Left lobe of liver (tissue), 2 donors: ENCODE measurements at regions not wholly inside any gene's neighbourhood (a gene's known extent, or its start where the extent isn't known, plus 50 kb on each side); places are given as distances from the start of the nearest gene placed in this dataset.
"Not testable (repeated sequence)": the region's sequence is repeated elsewhere in the genome, so short reads cannot be mapped to it uniquely, and the experiment has no call there.

Experiments used
- ATAC-seq: fragments of 200-7000 bp; cut with Tn5 transposase; one replicate; pipeline ENCODE4 v1.9.1; 2020; ENCODE audit warnings: mild to moderate bottlenecking, moderate library complexity
- DNase-seq: peaks from one replicate; pipeline ENCODE4 v3.0.0-alpha.2; 2020; ENCODE audit warnings: low spot score
- donor health status: DM: no; HTN: no; CAD: no; lungs with moderate emphysema.
- donor health status: DM: no; HTN: yes; CAD: no.

GRCh38 chr14:97068293-97068692 is 271.1 kb downstream of the VRK1 start:
- not testable (repeated sequence) for ATAC-seq, DNase-seq

- DNase-seq = no peak
Measured at GRCh38 chr14:97070259-97070658, 273.1 kb downstream of the VRK1 start.

DNA sequence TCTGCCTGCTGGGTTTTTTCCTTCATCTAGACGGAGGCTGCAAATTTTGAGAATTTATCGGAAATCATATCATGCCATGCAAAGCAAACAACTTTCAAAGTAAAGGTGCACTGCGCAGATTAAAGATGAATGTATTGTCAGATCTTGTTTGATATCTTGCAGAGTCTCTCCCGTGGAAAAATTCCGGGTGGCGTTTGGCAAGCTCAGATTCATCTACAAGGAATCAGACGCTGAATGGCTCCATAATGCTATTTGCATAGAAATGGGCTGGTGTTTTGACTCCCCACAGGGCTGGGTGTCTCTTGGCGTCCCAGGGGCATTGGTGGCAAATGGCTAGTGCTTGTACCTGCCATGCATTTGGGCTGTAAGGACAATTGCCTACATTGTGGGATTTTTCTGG is 274.0 kb downstream of the VRK1 start:
- DNase-seq (no peak), ATAC-seq (no peak)

More at GRCh38 chr14:97070259-97070658, 273.1 kb downstream of the VRK1 start:
- no peak for ATAC-seq

DNA sequence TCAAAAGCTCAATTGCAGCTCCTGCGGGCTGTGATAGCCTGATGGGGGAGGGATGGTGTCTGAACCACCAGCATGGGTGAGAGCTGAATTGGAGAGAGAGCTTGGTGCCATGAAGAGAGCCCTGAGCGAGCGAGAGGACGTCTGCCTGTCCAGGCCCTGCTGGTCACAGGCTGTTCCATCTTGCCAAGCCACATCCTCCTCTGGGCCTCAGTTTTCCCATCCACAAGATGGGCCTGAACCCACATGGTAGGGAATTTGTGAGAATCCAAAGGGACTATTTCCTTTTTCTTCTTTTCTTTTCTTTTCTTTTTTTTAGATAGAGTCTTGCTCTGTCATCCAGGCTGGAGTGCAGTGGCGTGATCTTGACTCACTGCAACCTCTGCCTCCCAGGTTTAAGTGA is 276.4 kb downstream of the VRK1 start:
- DNase-seq (no peak), ATAC-seq (no peak)

GRCh38 chr14:97074456-97074855 is 277.3 kb downstream of the VRK1 start:
- no peak for ATAC-seq
- no peak for DNase-seq

DNA sequence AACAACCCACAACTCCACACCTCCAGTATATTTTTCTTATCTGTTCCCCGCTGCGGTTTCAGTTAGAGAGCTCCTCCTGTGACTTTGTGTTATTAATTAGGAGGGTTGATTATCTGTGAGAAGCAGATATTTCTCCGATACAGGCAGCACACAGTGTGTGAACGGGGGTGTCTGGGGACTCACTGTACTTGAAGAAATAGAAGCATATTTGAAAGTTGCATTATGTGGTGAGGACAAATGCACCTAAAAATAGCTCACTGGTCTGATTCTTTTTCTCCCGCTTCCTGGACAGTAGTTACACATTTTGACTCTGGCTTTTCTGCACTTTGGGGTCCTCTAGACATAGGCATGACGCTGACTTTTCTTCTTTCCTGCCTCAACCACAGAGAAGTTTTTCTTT is 277.7 kb downstream of the VRK1 start:
- DNase-seq (no peak), ATAC-seq (no peak)

DNA sequence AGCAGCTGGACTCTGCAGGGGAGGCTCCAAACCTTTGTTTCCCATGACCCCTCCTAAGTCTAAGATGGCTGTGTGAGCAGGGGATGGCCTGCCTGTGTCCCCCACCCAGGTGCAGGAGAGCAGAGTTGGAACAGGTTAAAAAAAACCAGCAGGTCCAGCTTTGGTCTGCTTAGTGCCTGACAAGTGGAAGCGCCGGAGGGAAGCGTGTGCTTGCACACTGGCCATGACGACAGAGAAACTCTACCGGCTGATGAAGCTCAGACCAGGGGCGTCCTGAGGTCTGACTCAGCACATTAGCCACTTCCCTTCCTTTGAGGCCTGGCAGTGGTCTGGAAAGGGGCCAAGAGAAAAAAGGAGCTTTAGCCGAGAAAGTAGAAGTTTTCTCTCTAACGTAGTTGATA is 280.1 kb downstream of the VRK1 start:
- DNase-seq (no peak), ATAC-seq (peak; percentile 38)

DNA sequence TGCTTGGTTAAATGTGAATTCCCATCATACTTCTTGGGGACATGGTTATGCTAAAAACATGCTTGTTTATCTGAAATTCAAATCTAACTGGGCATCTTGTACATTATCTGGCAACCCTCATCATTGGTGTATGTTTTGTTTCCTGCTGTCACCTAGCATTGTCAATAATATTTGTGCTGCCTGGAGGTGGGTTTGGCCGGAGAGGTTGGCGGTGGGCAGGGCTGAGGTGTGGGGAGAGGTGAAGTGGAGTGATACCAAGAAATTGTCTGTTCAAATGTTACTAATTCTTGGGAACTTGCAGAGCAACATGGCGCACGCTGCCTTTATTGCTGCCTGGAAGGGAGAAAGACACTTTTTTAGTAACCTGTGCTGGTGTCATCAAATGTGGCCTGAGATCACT is 280.5 kb downstream of the VRK1 start:
- DNase-seq = no peak
- ATAC-seq = no peak

- no peak for ATAC-seq
- DNase-seq = no peak
Measured at GRCh38 chr14:97080991-97081390, 283.8 kb downstream of the VRK1 start.

- DNase-seq (no peak), ATAC-seq (no peak)
Measured at GRCh38 chr14:97095269-97095668, 298.1 kb downstream of the VRK1 start.

- ATAC-seq (no peak), DNase-seq (no peak)
Measured at GRCh38 chr14:97097296-97097695, 300.1 kb downstream of the VRK1 start.

DNA sequence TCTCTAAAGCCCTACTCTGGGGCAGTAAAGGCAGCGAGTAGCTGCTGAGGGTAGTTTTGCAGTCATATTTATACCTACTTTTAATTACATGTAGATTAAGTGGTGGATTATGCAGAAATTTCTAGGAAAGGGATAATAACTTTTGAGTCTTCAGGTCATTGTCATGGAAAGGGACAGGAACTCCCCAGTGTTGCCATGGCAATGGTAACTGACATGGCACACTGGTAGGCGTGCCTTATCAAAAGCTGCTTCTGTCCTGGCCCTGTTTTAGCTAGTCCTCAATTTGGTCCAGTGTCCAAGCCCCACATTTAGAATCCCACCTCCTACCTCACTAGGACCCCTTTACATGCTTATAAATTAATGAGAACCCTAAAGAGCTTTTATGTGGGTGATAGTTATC is 303.1 kb downstream of the VRK1 start:
- DNase-seq (no peak), ATAC-seq (no peak)

- no peak for ATAC-seq
Measured at GRCh38 chr14:97101561-97101960, 304.4 kb downstream of the VRK1 start.

DNA sequence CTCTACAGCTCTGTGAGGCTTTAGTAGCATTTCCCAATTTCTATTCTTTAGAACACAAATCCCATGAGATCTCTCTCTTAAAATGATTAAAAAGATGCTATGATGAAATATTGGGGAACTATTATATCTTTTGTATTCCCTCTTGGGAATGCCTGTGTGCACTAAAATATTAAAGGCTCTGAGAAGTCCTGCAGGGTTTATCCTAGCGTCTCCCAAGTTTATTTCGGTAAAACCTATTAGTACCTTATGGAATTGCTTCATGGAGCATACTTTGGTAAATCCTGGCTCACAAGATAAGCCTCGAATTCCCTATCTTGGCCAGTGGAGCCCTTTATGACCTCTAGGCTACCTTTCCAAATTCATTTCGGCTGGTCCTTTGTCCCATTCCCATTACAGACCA is 306.8 kb downstream of the VRK1 start:
- no peak for ATAC-seq
- DNase-seq = no peak

More at GRCh38 chr14:97101561-97101960, 304.4 kb downstream of the VRK1 start:
- DNase-seq = no peak

DNA sequence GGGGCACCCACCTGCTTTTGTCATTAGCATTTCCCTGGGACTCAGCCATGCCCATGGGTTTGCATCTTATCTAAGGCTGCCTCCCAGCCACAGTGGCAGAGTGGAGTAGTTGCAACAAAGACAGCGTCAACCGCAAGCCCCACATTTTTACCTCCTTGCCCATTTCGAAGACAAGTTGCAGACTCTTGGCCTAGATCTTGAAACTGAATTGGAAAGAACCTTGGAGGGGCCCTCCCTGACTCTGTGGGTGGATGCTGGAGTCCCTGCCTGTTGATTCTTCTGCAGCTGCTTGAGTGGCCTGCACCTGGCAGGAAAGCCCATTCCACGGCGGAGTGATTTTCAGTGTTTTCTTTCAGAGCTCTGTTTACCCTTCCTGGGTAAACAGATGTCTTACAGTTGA is 309.0 kb downstream of the VRK1 start:
- ATAC-seq (no peak), DNase-seq (no peak)

DNA sequence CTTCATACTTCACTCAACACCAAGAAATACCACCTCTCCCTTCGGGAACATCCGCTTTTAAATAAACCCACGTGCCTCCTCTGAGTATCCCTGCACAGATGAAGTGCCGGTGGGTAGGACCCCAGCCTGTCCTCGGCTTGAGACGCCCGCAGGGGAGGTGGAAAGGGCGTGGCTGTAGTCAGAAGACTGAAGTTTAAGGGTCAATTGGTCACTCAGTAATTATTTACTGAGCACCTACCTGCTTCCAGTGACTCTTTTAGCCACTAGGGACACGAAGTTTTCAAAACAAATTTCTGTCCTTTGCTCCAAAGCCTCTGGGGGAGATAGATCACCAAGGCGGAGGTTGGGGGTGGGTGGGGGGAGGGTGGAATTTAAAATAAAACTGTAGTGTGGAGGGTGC is 309.4 kb downstream of the VRK1 start:
- ATAC-seq = no peak
- no peak for DNase-seq

DNA sequence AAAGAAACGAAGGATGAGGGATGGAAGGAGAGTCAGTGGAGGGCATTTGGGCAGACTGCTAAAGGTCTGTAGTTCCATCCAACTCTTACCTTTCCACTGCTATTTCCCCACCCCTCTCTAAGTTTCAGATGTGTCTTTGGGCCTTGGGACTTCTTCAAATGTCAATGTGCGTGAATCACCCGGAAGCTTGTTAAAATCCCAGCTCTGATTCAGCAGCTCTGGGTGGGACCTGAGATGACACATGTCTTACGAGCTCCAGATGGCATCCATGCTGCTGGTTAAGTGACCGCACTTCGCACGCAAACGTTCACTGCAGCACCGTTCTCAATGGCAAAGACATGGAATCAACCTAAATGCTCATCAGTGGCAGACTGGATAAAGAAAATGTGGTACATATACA is 309.9 kb downstream of the VRK1 start:
- ATAC-seq = no peak
- no peak for DNase-seq

- no peak for DNase-seq
Measured at GRCh38 chr14:97107760-97108159, 310.6 kb downstream of the VRK1 start.

DNA sequence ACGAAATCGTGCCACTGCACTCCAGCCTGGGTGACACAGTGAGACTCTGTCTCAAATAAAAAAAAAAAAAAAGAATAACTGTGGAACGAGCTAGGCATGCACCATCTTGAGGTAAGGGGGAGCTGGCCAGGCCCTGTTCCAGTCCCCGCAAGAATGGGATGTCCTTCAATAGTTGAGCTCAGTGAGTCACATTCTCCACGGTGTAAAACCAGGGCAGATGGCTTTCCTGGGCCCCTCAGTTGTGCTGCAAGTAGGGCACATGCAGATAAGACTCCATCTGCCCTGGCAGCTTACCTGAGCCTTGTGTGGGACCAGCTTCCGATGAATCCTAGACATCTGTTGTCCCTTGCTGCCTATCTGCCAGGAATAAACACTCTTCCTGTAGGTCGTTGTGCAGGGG is 312.1 kb downstream of the VRK1 start:
- no peak for DNase-seq
- ATAC-seq = no peak

More at GRCh38 chr14:97107760-97108159, 310.6 kb downstream of the VRK1 start:
- ATAC-seq = no peak

DNA sequence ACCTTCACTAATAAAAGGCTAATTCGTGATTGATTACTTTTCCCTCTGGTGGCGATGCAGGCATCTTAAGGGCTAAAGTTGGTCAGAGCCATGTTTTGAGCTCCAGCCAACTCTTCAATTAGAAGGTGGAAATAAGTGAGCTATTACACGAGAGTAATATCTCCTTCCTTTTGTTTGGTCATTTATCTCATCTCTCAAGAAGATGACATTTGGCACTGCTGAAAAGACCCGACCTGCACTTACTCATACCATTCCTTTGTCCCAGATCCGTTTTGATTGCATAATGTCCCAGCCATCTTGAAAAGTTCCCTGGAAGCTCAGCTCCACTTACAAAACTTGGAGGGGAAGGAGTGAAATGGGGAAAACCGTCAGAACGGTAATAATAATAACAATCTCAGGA is 316.2 kb downstream of the VRK1 start:
- DNase-seq (no peak), ATAC-seq (no peak)

DNA sequence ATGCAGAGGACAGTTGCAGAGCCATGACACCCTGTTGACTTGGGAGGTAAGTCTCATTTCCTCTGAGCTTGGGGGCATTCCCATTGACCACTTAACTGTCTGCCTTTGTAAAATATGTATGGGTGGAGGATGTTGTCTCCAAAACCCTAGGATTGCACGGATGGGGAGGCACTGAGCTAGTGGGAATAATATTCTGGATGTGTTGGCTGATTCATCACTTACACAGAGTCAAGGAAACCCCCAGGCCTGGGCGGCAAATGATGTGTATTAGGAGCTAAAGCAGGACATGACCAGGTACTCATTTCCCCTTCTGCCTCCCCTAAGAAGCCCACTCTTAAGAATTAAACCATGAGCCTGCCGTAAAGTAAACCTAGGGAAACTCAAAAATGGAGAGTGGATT is 319.4 kb downstream of the VRK1 start:
- no peak for ATAC-seq

DNA sequence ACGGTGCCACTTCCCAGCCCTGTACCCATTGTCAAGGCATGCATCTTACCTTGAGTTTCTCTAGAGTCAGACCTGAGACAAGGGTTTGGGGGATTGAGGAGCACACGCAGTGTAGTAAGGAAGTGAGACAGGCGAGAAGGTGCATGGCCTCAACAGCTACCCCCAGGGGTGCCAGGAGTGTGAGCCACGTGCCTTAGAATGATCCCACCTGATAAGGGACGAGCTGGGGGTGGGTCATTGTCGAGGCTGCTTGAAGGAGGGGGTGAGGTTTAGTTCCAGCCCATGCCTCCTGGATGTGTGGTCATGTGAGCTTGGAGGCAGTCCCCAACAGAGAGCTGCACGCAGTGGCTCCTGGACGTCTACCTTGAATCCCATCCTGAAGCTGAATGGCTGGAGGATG is 320.5 kb downstream of the VRK1 start:
- DNase-seq (no peak), ATAC-seq (no peak)

More for the DNA sequence above, 319.4 kb downstream of the VRK1 start:
- DNase-seq = no peak

- no peak for ATAC-seq
- DNase-seq = no peak
Measured at GRCh38 chr14:97120204-97120603, 323.0 kb downstream of the VRK1 start.

DNA sequence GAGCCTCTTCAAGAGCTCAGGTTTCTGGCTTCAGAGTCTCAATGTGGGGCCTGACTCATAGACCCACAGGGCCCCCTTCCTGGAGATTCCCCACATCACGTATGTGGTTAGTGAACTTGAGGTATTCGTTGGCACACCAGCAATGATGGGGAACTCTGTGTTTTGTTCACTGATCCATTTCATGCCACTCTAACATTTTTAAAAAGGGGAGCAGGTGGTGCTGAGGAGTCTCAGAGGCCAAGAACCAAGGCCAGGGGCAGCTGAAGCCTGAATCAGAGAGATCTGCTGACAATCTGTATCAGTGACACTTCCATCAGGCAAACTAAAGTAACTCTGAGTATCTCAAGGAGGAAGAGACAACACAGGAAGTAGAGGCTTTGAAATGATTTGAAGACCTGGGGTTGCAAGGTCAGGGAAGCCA is 323.4 kb downstream of the VRK1 start:
- DNase-seq (no peak), ATAC-seq (no peak)
